Prostate gland (tissue), 2 donors: ENCODE measurements at regions not wholly inside any gene's neighbourhood (a gene's known extent, or its start where the extent isn't known, plus 50 kb on each side); places are given as distances from the start of the nearest gene placed in this dataset.

Experiments
- POLR2A ChIP-seq: fragments of 450-650 bp; IDR thresholded peaks from one replicate; pipeline ENCODE4 v1.6.1; 2016; ENCODE audit warnings: antibody characterized with exemption, mild to moderate bottlenecking
- TF ChIP-seq, protein P1 (sequence below), 4 experiments: fragments of 200-600 bp in 2 of 4; fragments of 450-650 bp in 2 of 4; sonication (generic) in 2 of 4; IDR thresholded peaks; 1 replicate in 3 of 4; 2 replicates in 1 of 4; pipeline ENCODE4 v1.5.1; 2016 to 2019; ENCODE audit warnings: antibody characterized with exemption in 4 of 4, mild to moderate bottlenecking in 2 of 4, moderate library complexity in 2 of 4

- TF ChIP-seq, protein P1, sequence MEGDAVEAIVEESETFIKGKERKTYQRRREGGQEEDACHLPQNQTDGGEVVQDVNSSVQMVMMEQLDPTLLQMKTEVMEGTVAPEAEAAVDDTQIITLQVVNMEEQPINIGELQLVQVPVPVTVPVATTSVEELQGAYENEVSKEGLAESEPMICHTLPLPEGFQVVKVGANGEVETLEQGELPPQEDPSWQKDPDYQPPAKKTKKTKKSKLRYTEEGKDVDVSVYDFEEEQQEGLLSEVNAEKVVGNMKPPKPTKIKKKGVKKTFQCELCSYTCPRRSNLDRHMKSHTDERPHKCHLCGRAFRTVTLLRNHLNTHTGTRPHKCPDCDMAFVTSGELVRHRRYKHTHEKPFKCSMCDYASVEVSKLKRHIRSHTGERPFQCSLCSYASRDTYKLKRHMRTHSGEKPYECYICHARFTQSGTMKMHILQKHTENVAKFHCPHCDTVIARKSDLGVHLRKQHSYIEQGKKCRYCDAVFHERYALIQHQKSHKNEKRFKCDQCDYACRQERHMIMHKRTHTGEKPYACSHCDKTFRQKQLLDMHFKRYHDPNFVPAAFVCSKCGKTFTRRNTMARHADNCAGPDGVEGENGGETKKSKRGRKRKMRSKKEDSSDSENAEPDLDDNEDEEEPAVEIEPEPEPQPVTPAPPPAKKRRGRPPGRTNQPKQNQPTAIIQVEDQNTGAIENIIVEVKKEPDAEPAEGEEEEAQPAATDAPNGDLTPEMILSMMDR (IDR thresholded peaks at IDR 0.05), result no peak
- no peak for TF ChIP-seq POLR2A
Observed at GRCh38 chrX:45885931-45886330, 659.3 kb downstream of the ZNF674 start.
